HG02678 (cell line): ENCODE measurements at regions not wholly inside any gene's neighbourhood (a gene's known extent, or its start where the extent isn't known, plus 50 kb on each side); places are given as distances from the start of the nearest gene placed in this dataset.
A peak's percentile ranks its signal among the peaks of the same experiment; 100 is the strongest.
"Not testable (repeated sequence)": the region's sequence is repeated elsewhere in the genome, so short reads cannot be mapped to it uniquely, and the experiment has no call there.

Experiments used
- ATAC-seq: cut with Tn5 transposase; IDR thresholded peaks from one replicate; pipeline ENCODE4 v1.9.1; 2021; ENCODE audit warnings: mild to moderate bottlenecking, moderate library complexity; ENCODE audit not compliant: unreplicated experiment

DNA sequence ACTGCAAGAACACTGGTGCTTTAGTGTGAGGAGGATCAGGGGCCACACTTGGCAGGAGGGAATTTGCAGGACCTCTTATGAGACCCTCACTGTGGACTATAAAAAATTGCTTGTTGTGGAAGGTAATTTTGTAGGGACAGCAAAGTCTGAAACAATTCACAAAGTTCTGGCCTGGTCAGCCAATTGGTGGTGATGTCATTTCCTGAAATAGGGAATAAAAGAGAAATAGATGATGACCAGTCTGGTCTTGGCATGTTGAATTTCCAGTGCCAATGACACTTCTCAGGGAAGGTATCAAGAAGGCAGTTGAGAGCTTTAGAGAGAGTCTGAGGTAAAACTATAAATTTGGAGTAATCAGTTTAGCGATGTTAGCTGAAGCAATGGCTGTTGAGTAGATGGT, 129.3 kb upstream of the LMNTD1 start:
- no peak for ATAC-seq

DNA sequence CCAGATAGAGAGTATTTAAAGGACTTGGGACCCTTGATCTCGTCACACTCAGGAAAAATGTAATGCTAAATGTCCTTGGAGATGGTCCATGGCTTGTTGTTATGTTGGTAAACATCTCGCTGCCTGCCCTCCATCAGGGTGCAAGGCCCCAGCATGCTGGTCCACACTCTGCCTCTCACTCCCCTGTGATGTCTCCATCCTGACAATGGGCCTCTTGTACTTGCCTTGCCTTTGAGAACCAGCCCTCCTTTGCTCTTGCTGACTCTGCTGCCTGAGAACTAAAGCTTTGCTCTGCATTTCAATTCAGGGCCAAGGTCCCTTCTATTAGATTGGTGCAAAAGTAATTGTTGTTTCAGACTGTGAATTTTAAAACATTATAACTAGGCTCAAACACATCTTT, 131.0 kb upstream of the LMNTD1 start:
- ATAC-seq, result no peak

DNA sequence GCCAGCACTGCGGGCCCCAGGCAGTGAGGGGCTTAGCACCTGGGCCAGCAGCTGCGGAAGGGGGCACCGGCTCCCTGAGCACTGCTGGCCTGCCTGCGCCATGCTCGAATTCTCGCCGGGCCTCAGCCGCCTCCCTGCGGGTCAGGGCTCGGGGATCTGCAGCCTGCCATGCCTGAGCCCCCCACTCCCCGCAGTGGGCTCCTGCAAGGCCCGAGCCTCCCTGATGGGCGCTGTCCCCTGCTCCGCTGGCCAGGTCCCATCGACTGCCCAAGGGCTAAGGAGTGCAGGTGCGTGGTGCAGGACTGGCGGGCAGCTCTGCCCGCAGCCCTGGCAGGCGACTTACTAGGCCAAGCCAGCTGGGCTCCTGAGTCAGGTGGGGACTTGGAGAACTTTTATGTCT, 133.3 kb upstream of the LMNTD1 start:
- no peak for ATAC-seq

DNA sequence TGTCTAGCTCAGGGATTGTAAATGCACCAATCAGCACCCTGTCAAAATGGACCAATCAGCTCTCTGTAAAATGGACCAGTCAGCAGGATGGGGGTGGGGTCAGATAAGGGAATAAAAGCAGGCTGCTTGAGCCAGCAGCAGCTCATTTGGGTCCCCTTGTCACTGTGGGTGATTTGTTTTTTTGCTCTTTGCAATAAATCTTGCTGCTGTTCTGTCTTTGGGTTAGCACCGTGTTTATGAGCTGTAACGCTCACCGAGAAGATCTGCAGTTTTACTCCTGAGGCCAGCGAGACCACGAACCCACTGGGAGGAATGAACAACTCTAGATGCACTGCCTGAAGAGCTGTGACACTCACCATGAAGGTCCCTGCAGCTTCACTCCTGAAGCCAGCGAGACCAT, 134.1 kb upstream of the LMNTD1 start:
- no peak for ATAC-seq

DNA sequence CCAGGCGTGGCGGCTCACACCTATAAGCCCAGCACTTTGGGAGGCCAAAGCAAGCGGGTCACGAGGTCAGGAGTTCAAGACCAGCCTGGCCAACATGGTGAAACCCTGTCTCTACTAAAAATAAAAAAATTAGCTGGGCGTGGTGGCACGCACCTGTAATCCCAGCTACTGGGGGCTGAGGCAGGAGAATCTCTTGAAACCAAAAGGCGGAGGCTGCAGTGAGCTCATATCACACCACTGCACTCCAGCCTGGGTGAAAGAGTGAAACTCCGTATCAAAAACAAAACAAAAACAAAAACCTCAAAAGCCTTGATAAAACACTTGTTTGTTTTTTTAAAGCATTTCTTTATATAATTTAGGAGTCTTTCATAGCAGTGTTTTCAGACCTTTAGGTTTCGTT, 135.8 kb upstream of the LMNTD1 start:
- not testable (repeated sequence) for ATAC-seq

DNA sequence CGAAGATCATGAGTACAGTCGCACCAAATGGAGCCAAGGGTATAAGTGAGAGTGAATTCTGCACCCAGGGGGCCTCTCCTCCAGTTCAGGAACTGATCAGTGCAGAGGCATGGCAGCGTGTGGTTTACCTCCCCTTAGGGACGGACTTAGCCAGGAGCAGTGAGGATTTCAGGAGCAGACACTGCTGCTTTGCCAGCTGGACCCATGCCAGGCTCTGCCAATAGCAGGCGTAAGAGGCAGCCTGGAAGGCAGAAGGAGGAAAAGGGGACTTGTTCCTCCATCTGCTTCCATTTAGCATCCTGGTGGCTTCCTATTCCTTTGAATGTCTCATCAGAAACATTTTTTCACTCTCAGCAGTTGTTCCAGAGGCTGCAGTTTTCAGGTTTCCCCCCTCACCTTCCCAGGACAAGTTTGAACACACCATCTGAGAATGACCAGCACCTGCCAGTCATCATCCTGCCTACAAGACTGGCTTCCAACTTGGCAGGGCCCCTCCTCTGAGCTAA, 137.0 kb upstream of the LMNTD1 start:
- no peak for ATAC-seq

DNA sequence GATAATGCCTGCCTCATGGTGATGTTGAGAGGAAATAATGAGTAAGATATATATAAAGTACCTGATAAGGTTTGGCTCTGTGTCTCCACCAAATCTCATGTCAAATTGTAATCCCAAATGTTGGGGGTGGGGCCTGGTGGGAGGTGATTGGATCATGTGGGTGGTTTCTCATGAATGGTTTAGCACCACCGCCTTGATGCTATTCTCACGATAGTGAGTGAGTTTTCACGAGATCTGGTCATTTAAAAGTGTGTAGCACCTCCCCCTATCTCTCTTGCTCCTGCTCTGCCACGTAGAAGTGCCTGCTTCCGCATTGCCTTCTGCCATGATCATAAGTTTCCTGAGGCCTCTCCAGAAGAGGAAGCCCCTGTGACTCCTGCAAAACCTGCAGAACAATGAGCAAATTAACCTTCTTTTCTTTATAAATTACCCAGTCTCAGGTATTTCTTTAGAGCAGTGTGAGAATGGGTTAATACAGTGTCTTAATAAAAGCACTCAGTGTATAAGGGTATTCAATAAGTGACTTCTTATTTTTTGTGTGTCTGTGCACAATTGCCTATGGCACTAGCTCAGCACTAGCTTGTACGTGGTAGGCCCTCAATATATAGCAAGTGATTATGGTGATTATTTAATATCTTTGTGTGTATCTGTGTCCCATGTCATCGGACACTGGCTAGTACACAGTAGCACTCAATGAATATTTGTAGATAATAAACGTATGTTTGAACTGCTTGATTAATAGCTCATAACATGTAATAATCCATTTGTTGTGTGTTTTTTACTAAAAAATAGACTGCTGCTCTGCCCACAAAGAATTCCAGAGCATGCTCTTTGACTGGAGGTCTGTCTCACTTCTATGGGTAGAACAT, 138.1 kb upstream of the LMNTD1 start:
- ATAC-seq, result no peak

DNA sequence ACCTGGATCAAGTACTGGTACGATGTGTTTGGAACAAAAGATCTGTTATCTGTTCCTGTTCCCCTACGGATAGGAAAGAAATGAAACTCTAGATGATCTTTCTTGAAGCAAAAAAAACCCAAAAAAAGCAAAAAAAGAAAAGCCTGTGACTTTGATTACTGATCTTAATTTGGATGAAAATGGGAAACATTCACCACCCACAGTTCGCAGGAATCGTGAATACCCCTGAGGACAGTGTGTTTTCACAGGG, 138.7 kb upstream of the LMNTD1 start:
- ATAC-seq, result no peak

DNA sequence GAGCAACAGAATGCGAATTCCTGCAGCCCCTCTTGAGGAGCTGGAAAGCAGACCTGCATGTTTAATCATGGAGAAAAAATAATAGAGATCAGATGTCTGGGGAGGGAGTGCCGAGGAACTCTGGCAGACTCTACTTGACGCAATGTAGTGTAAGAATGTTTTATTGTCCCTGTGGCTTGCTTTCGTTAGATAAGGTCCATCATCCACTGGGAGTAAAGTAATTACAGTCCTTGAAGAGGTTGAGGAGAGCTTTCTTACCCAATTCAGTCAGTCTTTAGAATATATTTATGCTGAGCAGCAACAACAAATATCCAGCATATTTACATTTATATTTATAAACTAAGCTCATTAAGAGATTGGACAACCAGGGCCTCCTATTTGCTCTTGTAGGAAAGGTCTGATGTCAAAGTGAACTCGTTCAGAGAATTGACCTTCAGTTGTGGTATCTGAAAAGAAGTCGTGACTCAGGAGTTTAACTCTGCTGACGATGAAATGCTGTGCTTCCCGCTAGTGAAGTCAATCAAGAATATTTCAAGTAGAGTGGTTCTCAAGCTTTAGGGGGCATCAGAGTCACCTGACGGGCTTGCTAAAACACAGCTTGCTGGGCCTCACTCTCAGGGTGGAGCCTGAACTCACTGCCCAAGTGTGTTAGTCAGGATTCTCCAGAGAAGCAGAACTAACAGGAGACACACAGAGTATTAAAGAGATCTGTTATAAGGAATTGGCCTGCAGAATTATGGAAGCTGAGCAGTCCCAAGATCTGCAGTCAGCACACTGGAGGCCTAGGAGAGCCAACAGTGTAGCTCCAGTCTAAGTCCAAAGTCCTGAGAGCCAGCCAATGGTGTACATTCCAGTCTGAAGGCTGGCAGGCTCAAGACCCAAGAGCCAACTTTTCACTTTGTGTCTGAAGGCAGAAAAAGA, 139.3 kb upstream of the LMNTD1 start:
- ATAC-seq, result no peak

DNA sequence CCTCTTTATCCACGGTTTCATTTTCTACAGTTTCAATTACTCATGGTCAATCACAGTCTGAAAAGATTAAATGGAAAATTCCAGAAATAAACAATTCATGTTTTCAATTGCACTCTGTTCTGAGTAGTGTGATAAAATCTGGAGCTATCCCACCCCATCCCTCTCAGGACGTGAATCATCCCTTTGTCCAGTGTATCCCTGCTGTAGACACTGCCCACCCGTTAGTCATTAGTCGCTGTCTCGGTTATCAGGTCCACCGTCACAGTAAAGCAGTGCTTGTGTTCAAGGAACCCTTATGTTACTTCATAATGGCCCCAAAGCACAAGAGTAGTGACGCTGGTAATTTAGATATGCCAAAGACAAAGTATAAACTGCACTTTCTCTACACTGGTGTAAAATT, 141.0 kb upstream of the LMNTD1 start:
- no peak for ATAC-seq

DNA sequence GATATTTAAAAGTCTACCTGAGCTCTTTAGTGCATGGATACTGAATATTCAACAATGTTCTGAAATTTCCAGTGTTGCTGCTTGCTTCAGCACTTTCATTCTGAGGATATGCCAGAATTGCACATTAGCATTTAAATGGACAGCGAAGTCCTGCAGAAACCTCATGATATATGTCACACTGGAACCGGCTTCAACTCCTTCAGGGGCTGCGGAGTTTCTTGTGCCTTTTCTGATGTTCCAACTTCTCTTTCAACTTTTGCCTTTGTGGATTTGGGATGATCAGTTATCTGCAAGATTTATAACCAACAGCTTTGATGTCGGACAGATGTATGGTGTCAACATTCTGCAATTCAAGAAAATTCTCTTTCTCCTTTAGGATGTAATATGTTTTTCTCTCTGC, 142.5 kb upstream of the LMNTD1 start:
- no peak for ATAC-seq

DNA sequence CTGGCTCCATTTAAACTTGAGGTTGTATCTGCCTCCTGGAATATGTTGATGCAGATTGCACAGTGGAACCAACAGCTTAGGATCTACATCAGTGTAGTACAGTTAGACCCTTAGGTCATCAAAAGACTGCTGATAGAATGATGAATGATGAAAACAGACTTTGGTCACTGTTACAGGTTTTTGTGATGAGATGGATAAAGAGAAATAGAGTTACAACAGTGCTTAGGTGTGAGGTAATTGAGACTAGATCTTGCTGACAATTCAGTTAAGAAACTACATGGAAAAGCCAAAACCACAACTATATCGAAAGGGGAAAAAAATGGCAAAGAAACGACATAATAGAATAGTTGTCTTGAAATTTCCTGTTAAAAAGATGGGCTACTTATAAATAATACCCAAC, 145.7 kb upstream of the LMNTD1 start:
- ATAC-seq, result no peak

DNA sequence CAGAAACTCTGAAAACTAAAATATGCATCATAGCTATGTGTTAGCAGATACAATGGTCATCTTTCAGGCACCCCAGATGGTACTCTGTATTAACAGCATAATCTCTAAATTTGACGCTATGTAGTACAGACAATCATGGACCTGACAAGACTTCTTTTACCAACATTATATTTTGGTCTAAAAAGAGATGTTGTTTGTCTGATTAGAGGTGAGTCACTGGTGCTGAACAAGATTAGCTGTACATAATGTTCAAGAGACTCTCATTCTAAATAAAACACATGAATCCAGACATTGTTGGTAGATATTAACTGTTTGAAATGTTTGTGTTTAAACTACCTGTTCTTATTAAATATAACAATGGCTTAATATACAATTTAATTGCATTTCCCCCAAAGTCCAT, 146.4 kb upstream of the LMNTD1 start:
- ATAC-seq, result no peak

DNA sequence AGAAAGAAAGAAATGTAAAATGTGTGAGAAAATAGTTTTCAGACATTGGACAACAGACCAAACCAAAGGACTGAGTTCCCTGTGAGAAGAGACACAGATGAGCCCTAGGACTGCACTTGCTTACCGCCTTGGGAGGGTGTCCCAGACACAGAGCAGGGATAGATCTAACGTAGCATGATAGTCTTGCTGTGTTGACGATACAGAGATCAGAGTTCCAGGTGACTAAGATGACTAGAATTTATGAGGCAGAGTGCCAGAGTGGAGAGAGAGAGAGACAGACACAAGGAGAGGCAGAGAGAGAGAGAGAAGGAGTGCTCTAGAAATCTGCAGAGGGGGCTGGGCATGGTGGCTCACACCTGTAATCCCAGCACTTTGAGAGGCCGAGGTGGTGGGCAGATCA, 148.2 kb upstream of the LMNTD1 start:
- ATAC-seq, result no peak

DNA sequence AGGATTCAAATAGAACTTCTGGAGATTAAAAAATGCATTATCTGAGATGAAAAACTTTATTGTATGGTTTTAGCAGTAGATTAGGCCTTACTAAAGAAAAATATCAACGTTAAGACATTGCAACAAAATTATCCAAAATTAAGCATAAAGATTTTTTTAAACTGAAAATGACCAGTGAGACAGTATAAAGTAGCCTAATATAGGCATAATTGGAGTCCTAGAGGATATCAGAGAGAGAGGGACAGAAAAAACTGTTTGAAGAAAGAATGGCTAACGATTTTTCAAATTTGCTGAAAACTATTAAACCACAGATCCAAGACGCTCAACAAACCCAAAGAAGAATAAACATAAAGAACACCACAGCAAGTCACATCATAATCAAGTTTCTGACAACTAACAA, 149.5 kb upstream of the LMNTD1 start:
- ATAC-seq, result no peak

DNA sequence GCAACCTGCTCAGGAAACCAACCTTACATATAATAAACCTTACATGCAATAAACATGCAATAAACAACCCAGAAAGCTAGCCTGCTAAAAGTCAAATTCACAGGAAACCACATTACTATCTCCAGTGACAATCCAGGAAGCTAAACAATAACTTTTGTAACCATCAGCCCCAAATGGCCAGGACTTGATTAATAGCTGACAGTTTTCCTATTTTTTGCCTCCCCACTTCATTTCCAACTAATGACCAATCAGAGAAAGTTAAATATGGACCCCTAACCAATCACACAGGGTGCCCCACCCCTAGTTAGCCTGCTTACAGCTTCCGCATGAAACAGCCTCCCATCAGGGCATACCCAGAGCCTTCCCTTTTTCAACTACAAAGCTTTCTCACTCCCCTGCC, 152.2 kb upstream of the LMNTD1 start:
- ATAC-seq, result no peak

DNA sequence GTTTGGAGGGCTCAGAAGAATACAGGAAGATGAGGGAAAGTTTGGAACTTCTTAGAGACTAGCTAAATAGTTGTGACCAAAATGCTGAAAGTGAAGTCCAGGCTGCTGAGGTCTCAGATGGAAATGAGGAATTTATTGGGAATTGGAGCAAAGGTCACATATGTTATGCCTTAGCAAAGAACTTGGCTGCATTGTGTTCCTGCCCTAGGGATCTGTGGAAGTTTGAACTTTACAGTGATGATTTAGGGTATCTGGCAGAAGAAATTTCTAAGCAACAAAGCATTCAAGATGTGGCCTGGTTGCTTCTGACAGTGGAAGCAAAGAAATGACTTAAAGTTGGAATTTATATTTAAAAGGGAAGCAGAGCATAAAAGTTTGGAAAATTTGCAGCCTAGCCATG, 153.6 kb upstream of the LMNTD1 start:
- not testable (repeated sequence) for ATAC-seq

DNA sequence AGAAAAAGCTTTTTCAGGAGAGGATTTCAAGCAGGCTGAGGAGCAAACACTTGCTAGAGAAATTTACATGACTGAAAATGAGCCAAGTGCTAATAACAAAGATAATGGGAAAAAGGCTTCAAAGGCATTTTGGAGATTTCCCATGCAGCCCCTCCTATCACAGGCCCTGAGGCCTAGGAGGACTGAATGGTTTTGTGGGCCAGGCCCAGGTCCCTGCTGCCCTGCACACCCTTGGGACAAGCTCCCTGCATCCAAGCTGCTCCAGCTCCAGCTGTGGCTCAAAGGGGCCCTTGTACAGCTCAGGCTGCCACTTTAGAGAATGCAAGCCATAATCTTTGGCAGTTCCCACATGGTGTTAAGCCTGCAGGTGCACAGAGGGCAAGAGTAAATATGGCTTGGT, 154.0 kb upstream of the LMNTD1 start:
- ATAC-seq, result no peak

DNA sequence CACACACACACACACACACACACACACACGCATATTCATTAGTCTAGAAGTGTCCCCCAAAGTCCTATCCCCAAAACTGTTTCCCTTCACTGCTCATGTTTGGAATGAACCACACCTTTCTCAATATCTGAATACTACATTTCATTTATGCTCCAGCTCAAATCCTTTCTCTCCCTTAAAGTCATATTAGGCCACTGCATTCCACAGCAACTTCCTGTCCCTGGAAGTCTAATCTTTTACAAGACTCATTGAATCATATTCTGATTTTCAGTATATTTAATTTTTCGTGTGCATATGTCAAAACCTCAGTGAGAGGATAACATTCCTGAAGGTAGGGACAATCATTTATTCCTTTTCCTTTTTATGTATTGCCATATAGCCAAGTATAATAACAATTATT, 155.6 kb upstream of the LMNTD1 start:
- ATAC-seq, result no peak

DNA sequence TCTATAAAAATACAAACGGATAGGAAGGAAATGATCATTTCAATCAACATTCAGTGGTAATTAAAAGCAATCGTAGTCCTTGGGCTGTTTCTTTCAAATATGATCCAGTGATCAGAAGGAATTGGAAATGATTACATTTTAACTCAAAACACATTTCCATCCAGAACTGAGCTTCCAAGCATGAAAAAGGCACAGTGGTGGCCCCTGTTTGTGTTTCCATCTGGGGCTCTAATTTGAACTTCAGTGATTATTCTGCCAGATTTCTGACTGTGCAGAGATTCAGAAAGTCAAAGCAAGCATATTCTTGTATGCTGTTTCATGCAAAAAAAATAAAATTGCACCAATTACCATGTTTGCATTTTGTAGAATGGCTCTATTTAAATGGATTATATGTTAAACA, 157.0 kb upstream of the LMNTD1 start:
- ATAC-seq, result no peak

DNA sequence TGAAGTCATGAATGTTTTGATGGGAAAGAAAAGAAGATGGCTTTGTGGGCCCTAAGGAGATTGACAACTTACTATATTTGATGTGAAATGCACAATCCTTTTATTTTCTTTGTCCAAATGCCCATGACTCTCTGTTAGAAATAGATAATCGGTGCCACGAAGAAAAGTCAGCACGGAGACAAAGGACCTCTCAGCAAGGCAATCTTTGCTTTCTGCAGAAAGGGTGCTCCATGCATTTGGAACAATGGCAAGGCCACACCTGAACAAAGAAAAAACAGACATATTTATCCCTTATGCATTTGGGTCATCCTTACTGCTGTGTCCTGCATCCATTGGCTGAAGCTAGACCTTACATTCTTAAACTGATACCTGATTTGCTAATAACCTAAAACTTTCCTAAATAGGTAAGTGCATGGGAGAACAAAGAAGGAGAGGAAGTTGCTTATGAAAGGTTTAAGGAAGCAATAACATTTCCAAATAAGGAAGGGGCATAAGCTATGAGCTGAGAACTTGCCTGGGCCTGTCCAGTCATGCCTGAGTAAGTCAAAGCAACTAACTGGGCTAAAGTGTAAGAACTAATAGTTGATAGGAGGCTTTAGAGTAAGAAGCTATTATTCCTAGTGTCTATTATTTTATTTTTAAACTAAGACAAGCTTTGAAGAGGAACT, 158.0 kb upstream of the LMNTD1 start:
- not testable (repeated sequence) for ATAC-seq

DNA sequence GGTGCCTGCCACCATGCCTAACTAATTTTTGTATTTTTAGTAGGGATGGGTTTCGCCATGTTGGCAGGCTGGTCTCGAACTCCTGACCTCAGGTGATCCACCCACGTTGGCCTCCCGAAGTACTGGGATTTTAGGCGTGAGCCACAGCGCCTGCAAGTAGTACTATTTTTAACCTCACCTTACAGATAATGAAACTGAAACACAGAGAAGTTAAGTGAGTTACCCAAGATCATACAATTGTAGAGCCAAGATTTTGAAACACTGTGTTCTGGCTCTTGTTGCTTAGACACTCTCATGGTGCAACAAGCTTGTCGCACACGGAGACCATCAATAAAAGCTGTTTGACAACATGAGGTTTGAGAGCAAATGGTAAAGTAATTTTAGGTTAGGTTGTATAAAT, 159.1 kb upstream of the LMNTD1 start:
- ATAC-seq, result peak; percentile 37
